Fibroblast of villous mesenchyme (primary cell): ENCODE measurements at regions not wholly inside any gene's neighbourhood (a gene's known extent, or its start where the extent isn't known, plus 50 kb on each side); places are given as distances from the start of the nearest gene placed in this dataset.

Experiments
- DNase-seq: peaks from one replicate; pipeline ENCODE4 v3.0.0-alpha.2; 2010; ENCODE audit warnings: low read depth
- H3K4me3 ChIP-seq: 2 replicates; pipeline ENCODE4 v1.5.1; 2011; ENCODE audit warnings: low read depth, mild to moderate bottlenecking, low read length
- CTCF ChIP-seq: IDR thresholded peaks from 2 replicates; pipeline ENCODE4 v1.5.1; 2012; ENCODE audit warnings: low read depth, mild to moderate bottlenecking, low read length; ENCODE audit not compliant: insufficient read depth

DNA sequence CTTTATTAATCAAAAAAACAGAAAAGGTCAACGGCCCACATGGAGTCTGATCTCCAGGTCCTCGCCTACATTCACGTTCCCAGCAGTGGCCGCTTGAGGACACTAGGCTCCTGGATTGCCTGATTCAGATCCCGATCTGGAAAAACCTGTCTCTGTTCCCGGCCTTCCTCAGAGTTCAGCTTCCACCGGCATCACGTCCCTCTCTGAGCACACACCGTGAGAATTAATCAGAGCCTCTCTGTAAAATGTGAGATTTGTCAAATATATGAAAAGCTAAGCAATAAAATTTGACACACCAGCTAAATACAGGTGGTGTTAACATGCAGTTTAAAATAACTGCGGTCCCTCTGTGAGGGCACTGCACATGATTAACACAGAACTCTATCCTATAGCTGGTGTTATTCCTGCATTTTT lies 122.8 kb upstream of the COL21A1 start:
- DNase-seq, result peak; percentile 69
- no peak overlapping the region for H3K4me3 ChIP-seq
- TF ChIP-seq CTCF, result peak; percentile 55

- no peak for DNase-seq
- no peak for TF ChIP-seq CTCF
- no peak overlapping the region for H3K4me3 ChIP-seq
Measured at GRCh38 chr6:56368491-56368890, 121.1 kb upstream of the COL21A1 start.

- no peak overlapping the region for H3K4me3 ChIP-seq
- TF ChIP-seq CTCF, result no peak
- DNase-seq, result no peak
Measured at GRCh38 chr6:56366141-56366852, 118.9 kb upstream of the COL21A1 start.

DNA sequence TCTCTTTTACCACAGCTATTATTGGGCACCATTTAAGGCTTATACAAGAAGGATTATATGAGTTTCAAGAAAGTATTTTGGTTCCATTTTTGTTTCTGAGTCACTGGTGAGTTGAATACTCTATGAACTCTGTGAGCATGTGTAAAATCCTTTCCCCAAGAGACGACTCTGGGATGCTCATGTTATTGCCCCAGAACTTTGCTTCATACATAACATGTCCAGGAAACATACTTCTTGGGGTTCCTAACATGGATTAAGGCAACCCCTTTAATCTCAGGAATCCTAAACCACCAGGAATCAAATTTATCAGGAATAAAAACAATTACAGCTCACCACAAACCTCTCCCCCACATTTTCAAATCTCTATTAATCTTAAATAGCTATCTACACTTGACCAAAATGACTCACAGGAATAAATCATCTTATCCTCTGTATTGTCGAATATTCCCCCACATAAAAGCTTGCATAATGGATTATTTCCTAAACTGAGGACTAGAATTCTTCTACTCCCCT lies 117.5 kb upstream of the COL21A1 start:
- peak; percentile 64 for DNase-seq
- TF ChIP-seq CTCF, result no peak
- H3K4me3 ChIP-seq, result no peak overlapping the region

DNA sequence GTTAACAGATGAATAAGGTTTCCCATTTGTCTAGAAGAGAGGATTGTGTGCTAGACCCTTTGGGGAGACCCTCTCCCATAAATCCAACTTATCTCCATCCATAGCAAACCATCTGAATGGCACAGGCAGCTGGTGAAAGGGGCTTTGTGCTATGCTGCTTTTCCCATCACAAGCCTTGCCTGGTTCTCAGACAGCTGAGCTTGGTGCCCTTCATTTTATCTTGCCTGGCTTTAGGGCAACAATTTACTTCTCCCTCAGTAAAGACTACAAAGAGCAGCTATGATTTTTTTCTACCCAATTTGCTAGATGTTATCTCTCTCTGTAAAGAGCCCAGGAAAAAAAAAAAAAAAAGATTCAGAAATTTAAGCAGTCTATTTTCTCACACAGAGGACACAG lies 117.0 kb upstream of the COL21A1 start:
- TF ChIP-seq CTCF, result no peak
- H3K4me3 ChIP-seq, result no peak overlapping the region
- DNase-seq, result no peak

DNA sequence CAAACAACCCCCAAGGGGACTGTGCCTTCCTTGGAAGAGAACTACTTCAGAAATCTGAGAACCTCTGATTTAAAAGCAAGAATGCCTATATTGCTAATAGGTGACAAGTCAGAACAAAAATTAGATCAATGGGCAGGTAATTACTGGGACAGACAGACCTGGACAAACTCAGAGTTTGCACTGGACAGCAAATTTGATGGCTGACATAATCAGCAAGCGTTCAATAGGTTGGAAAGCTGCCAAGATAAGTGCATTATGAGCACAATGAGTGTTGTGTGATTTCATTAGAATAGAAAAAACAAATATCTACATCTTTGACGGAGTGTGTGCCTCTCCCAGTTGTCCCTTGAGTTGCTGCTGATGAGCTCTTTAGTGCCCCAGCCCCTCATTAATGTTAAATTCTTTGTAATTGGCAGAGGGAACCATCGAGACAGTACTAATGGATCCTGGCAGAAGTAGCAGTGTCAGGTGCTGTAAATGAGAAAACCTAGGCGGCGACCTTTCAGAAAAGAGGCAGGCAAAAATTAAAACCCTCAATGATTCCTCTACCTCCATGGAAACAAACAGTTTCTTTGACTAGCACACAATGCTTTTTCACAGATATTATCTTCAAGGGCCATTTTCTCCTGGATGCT lies 116.5 kb upstream of the COL21A1 start:
- no peak overlapping the region for H3K4me3 ChIP-seq
- DNase-seq, result no peak
- TF ChIP-seq CTCF, result no peak
